HuH-7 (cell line): ENCODE measurements at regions not wholly inside any gene's neighbourhood (a gene's known extent, or its start where the extent isn't known, plus 50 kb on each side); places are given as distances from the start of the nearest gene placed in this dataset.

Experiments used
- DNase-seq: peaks from one replicate; pipeline ENCODE4 v3.0.0; 2011; ENCODE audit warnings: low spot score

GRCh38 chr9:515665-516064, 301.0 kb downstream of the DOCK8 start:
- no peak for DNase-seq

DNA sequence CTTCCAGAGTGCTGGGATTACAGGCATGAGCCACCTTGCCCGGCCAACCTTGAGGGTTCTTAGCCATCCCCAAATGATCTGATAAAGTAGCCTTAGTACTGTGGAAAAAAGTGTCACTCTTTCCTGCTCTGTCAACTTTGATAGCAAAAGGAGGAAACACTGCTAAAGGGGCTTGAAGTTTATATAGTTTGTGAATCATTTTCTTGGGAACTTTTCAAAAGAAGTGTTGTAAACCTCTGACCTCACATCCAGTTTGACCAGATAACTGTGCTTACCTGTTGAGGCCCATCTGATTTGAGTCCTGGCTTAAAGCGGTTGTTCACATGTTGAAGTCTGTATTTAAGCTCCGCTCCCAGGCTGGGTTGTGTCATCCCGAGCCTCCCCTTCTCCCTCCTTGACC, 303.3 kb downstream of the DOCK8 start:
- DNase-seq, result no peak

GRCh38 chr9:518540-518939, 303.9 kb downstream of the DOCK8 start:
- DNase-seq, result peak; percentile 36

GRCh38 chr9:519579-519978, 304.9 kb downstream of the DOCK8 start:
- DNase-seq, result no peak

- DNase-seq, result no peak
Observed at GRCh38 chr9:520302-520701, 305.6 kb downstream of the DOCK8 start.

GRCh38 chr9:522190-522589, 307.5 kb downstream of the DOCK8 start:
- DNase-seq, result no peak

GRCh38 chr9:522658-523057, 308.0 kb downstream of the DOCK8 start:
- DNase-seq, result no peak

DNA sequence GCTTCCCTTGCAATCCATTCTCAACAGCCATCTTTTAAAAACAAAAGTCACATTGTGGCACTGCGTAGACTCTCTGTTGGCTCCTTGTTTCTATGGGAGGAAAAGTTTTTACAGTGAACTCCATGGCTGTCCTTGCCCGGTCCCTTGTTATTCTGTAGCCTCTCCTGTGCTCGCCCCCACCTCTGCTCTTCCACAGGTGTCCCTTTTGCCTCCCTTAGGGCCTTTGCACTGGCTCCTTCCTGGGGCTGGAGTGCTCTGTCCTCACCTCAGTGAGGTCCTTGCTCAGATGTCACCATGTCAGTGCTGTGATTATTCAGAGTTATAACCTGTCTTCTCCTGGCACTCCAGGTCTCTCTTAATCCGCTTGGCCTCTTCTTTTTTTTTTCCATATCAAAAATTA, 308.8 kb downstream of the DOCK8 start:
- no peak for DNase-seq

- no peak for DNase-seq
Observed at GRCh38 chr9:524008-524407, 309.3 kb downstream of the DOCK8 start.

GRCh38 chr9:526904-527591, 312.4 kb downstream of the DOCK8 start:
- DNase-seq, result no peak

- no peak for DNase-seq
Observed at GRCh38 chr9:529731-530130, 311.8 kb upstream of the DMRT1 start.

GRCh38 chr9:530681-531080, 310.8 kb upstream of the DMRT1 start:
- no peak for DNase-seq

DNA sequence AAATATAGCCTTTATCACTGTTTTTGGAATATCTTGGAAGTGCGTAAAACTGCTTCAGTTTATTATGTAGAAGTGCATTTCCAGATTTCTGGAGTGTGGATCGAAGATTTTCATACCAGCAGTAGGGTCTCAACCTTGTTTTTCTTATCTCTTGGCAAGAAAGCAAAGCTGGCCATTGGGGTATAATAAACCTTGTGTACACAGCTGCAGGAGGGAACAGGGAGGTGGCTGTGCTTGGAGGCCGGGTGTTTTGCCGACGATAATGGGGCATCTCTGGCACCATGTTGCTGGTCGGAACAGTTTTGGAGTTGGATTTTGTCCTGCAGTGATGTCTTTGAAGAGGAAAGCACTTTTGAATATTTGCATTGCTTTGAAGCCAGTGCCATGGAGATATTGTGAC, 308.8 kb upstream of the DMRT1 start:
- DNase-seq, result peak; percentile 8

GRCh38 chr9:534886-535285, 306.6 kb upstream of the DMRT1 start:
- DNase-seq, result no peak

DNA sequence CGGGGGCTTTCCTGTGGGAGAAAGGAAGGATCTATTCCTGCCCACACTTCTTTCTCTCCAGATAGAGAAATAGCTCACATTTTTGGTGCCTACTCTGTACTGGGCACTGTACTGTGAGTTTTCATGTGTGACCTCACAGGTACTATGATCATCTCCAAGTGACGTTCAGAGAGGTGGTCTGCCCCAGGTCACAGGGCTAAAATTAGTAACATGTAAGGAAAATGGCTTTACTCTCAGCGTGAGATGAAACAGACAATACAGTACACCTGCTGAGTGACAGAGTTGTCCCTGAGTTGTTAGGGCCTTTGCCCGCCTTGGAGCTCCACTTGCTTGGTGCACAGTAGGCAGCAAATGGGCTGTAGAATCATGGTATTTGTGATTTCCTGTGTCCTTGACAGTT, 306.1 kb upstream of the DMRT1 start:
- no peak for DNase-seq

GRCh38 chr9:536597-537511, 304.6 kb upstream of the DMRT1 start:
- no peak for DNase-seq

- no peak for DNase-seq
Observed at GRCh38 chr9:543478-543877, 298.0 kb upstream of the DMRT1 start.

DNA sequence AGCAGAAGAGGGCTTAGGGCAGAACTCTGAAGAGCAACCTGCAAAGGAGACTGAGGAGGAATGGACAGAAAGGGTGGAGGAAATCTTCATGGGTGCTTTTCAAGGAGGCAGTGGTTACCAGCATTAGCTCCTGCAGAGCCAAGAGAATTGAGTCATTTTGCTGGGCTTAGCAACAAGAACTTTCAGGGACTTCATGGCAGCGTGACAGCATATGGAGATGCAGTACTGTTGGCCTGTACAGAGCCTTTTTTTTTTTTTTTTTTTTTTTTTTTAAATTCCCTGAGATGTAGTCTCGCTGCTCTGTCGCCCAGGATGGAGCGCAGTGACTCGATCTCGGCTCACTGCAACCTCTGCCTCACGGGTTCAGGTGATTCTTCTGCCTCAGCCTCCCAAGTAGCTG, 296.0 kb upstream of the DMRT1 start:
- no peak for DNase-seq

DNA sequence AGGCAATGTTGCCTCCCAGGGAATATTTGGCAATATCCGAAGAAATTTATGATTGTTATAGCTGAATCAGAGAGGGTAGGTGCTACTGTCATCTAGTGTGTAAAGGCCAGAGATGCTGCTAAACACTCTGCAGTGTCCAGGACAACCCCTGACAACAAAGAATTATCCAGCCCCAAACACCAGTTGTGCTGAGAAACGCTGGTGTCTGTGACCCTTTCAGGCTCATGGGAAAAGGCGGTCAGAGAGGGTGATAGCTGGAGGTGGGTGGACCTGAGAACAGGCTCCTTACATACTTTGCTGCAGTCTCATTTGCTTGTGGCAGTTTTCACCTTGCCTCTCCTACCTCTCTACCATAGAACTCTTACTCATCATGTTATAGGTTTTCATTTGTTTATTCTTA, 295.3 kb upstream of the DMRT1 start:
- no peak for DNase-seq

GRCh38 chr9:546797-547223, 294.7 kb upstream of the DMRT1 start:
- no peak for DNase-seq

DNA sequence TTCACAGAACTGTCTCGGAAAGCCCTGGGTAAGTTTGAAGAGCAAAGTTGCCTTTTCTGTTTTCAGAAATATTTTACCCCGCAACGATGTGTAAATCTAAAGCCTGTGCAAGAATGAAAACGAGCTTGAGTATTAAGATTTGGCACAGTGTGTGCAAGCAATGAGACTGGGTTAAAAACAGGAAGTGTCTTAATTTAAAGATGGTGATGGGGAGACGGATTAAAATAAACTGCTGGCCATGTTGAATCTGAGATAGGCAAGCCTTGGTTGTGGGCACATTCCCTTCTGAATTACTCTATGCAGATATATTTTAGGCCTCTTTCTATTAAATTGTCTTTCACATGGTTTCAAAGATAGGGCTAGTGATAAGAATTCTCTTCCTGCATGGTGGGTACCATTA, 294.2 kb upstream of the DMRT1 start:
- DNase-seq, result no peak

GRCh38 chr9:549455-549997, 292.0 kb upstream of the DMRT1 start:
- DNase-seq, result no peak

DNA sequence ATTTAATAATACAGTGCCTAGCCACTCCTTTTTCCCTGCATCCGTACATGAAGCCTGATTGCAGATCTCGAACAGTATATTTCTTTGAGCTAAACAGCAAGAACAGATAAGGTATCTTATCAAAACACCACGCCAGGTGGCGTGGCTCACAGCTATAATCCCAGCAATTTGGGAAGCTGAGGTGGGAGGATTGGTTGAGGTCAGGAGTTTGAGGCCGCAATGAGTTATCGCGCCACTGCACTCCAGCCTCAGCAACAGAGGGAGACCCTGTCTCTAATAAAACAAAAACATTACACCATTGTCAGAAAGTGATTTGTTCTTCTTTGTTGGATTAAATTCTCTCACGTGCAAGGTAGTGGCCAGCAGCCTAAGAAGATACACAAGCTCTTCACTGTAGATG, 291.2 kb upstream of the DMRT1 start:
- DNase-seq, result no peak
